ENCODE measurements at regions not wholly inside any gene's neighbourhood (a gene's known extent, or its start where the extent isn't known, plus 50 kb on each side); places are given as distances from the start of the nearest gene placed in this dataset.

- Histone ChIP-seq H3K23me2 (ENCODE audit: insufficient read length, low read depth, low read length, poor library complexity, severe bottlenecking) (no peaks in the 10 kb centered on the region), H2AK5ac (ENCODE audit: insufficient read length, low read length) (no peak overlapping the region), H3K79me1 (ENCODE audit: insufficient read depth, low read depth, low read length, poor library complexity, severe bottlenecking) (no peaks in the 10 kb centered on the region), H2BK15ac (ENCODE audit: low read depth, low read length) (no peak overlapping the region), H3K14ac (ENCODE audit: insufficient read depth, low read length) (no peak overlapping the region), H3K9me3 (ENCODE audit: control insufficient read depth, low read depth, low read length) (no peaks in the 10 kb centered on the region), H3K4me2 (ENCODE audit: insufficient read depth, insufficient read length, low read length) (no peak overlapping the region), H3K4ac (ENCODE audit: low read depth, low read length) (no peak overlapping the region), H3K9ac (ENCODE audit: extremely low read depth, insufficient read length, low read length) (no peak overlapping the region), H3K79me2 (ENCODE audit: insufficient read depth, low read length) (no peaks in the 10 kb centered on the region), H4K8ac (replicated peaks; ENCODE audit: insufficient read length, low read depth, low read length) (no peak overlapping the region), H3K4me1 (ENCODE audit: insufficient read depth, low read length) (no peaks in the 10 kb centered on the region; the same call in 1 of the 2 replicates), H2AFZ (ENCODE audit: low read length) (no peak overlapping the region), H3K27me3 (ENCODE audit: insufficient read depth, low read length) (peaks cover under 1% of the 10 kb centered on the region; the same call in 1 of the 2 replicates), H2BK5ac (ENCODE audit: insufficient read length, low read length) (no peak overlapping the region), H2BK20ac (ENCODE audit: low read depth, low read length, poor library complexity, severe bottlenecking) (no peak overlapping the region), H3K27ac (ENCODE audit: insufficient read length, low read depth, low read length) (no peak overlapping the region), H4K91ac (ENCODE audit: insufficient read length, low read depth, low read length) (no peak overlapping the region), H2BK12ac (ENCODE audit: insufficient read length, low read depth, low read length) (no peak overlapping the region), H3K23ac (ENCODE audit: insufficient read length, low read depth, low read length) (no peak overlapping the region), H4K5ac (ENCODE audit: insufficient read length, low read depth, low read length) (no peak overlapping the region), H3K56ac (ENCODE audit: insufficient read length, low read depth, low read length) (no peak overlapping the region), H4K20me1 (ENCODE audit: control insufficient read depth, insufficient read depth, insufficient read length) (no peaks in the 10 kb centered on the region), H3T11ph (ENCODE audit: low read length) (no peak overlapping the region), H2BK120ac (ENCODE audit: low read depth, low read length, poor library complexity, severe bottlenecking) (no peak overlapping the region), H3K18ac (ENCODE audit: insufficient read length, low read depth, low read length) (no peak overlapping the region)
- no peak for TF ChIP-seq CTCF (conservative IDR thresholded peaks at IDR 0.05)
- H3K4me1 Mint-ChIP-seq: peaks cover 17 to 30% of the 10 kb centered on the region in 2 experiments
- H3K9me3 Mint-ChIP-seq: peaks cover 3% of the 10 kb centered on the region in 2 experiments; a peak in 1 of 5 replicates
- H3K27ac Mint-ChIP-seq: no peak overlapping the region
- WGBS (ENCODE audit: extremely low coverage, insufficient read length, low lambda C conversion rate): no CpG with 5 or more reads among the region's 2 CpGs
- DNase-seq: no peak
- H3K27me3 Mint-ChIP-seq (ENCODE audit: low read depth): peaks cover 8% of the 10 kb centered on the region
- peaks cover 0 to 8% (median 0%) of the 10 kb centered on the region in 3 experiments; a peak in 3 of 7 replicates for H3K36me3 Mint-ChIP-seq (ENCODE audit: insufficient read depth in 1 of 3, low read depth in 3 of 3)
- no peak overlapping the region for H3K4me3 Mint-ChIP-seq
Observed at GRCh38 chr2:143930891-143931290, 589.0 kb downstream of the ZEB2 start.

All from H9 (cell line).